ENCODE measurements at regions not wholly inside any gene's neighbourhood (a gene's known extent, or its start where the extent isn't known, plus 50 kb on each side); places are given as distances from the start of the nearest gene placed in this dataset.
"Not testable (repeated sequence)": the region's sequence is repeated elsewhere in the genome, so short reads cannot be mapped to it uniquely, and the experiment has no call there.

DNA sequence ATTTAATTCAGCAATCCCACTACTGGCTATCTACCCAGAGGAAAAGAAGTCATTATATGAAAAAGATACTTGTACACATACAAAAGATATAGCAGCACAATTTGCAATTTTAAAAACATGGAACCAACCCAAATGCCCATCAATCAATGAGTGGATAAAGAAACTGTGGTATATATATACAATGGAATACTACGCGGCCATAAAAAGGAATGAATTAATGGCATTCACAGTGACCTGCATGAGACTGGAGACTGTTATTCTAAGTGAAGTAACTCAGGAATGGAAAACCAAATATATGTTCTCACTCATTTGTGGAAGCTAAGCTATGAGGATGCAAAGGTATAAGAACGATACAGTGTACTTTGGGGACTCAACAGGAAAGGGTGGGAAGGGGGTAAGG lies 102.8 kb upstream of the KCNMA1 start:
- H3K4me3 ChIP-seq; H3K36me3 ChIP-seq; DNase-seq; H3K27me3 ChIP-seq (replicated peaks in 1 of 7); H3K4me1 ChIP-seq; H3K27ac ChIP-seq; intact Hi-C loops (cut with DNase I; ENCODE audit: low total_unique reads): not testable (repeated sequence)
- WGBS, 5 donors = 89 to 98% (median 94%) methylated on average over 3 of the region's 3 CpGs
- peaks cover 0 to 38% (median 20%) of the 10 kb centered on the region in 8 donors for H3K9me3 ChIP-seq

DNA sequence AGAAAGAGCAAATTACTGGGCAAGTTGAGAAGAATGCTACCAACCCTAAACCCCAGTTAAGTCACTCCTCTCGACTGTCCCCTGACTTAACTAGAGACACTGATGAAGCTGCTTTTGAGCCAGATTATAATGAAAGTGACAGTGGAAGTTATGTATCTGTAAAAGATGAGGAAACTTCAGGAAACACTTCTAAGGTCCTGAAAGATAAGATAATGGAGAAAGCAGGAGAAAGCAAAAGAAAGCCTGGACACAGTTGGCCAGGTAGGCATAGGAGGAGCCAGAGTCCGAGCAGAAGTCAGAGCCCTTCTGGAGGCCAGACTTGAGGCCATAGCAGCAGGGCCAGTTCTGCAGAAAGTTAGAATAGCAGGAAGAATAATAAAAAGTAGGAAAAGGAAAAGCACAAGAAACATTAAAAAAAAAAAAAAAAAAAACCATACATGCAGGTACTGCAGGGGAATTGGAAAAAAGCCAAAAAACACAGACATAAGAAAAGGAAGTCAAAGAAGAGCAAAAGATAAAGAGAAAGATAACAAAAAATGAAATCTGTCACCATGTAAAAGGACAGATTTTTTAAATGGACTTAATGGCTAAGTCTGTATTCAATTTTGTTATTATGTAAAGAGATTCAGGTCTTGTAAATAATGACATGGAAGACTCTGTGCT lies 101.0 kb upstream of the KCNMA1 start:
- Histone ChIP-seq H3K4me1 (no peaks in the 10 kb centered on the region), H3K36me3 (no peaks in the 10 kb centered on the region), H3K27me3 (replicated peaks in 1 of 7) (no peaks in the 10 kb centered on the region), H3K9me3 (peaks cover 0 to 38% (median 20%) of the 10 kb centered on the region in 8 donors), H3K4me3 (no peak overlapping the region), H3K27ac (no peak overlapping the region)
- 61 to 74% (median 68%) methylated on average over 2 of the region's 2 CpGs for WGBS, 5 donors
- TF ChIP-seq POLR2A (IDR thresholded peaks at IDR 0.05) = no peak
- no peak for TF ChIP-seq POLR2AphosphoS5 (IDR thresholded peaks at IDR 0.05)
- TF ChIP-seq, protein P1, sequence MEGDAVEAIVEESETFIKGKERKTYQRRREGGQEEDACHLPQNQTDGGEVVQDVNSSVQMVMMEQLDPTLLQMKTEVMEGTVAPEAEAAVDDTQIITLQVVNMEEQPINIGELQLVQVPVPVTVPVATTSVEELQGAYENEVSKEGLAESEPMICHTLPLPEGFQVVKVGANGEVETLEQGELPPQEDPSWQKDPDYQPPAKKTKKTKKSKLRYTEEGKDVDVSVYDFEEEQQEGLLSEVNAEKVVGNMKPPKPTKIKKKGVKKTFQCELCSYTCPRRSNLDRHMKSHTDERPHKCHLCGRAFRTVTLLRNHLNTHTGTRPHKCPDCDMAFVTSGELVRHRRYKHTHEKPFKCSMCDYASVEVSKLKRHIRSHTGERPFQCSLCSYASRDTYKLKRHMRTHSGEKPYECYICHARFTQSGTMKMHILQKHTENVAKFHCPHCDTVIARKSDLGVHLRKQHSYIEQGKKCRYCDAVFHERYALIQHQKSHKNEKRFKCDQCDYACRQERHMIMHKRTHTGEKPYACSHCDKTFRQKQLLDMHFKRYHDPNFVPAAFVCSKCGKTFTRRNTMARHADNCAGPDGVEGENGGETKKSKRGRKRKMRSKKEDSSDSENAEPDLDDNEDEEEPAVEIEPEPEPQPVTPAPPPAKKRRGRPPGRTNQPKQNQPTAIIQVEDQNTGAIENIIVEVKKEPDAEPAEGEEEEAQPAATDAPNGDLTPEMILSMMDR (IDR thresholded peaks at IDR 0.05 in 8 of 11, conservative IDR thresholded peaks at IDR 0.05 in 3 of 11) = no peak
- intact Hi-C loops (cut with DNase I; ENCODE audit: low total_unique reads) = no loop called here
- DNase-seq = no peak

DNA sequence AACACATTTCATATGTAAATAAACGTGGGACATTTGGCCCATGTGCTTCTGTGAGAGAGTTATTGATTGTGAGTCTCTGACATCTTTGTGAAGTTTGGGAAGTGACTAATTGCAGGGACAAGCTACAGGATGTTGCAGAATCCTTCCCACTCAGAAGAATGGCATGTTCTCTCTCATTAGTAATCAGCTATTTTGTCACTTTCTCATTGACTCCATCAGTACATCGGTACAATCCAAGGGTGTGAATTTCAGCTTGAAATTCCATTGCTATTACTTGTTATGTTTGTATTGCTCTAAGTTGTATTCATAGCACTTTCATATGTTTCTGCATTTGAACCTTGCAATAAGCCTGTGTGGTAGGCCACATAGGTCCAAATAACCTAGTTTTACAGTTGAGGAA lies 100.0 kb upstream of the KCNMA1 start:
- 75 to 87% (median 76%) methylated on average over 2 of the region's 2 CpGs for WGBS, 5 donors
- Histone ChIP-seq H3K9me3 (peaks cover 0 to 38% (median 20%) of the 10 kb centered on the region in 8 donors), H3K27ac (no peak overlapping the region), H3K4me1 (no peaks in the 10 kb centered on the region), H3K27me3 (replicated peaks in 1 of 7) (no peaks in the 10 kb centered on the region), H3K36me3 (no peaks in the 10 kb centered on the region), H3K4me3 (no peak overlapping the region)
- intact Hi-C loops (cut with DNase I; ENCODE audit: low total_unique reads) = no loop called here
- DNase-seq = no peak
- TF ChIP-seq POLR2AphosphoS5 (IDR thresholded peaks at IDR 0.05) (no peak), POLR2A (IDR thresholded peaks at IDR 0.05) (no peak)
- TF ChIP-seq, protein P1 (IDR thresholded peaks at IDR 0.05 in 8 of 11, conservative IDR thresholded peaks at IDR 0.05 in 3 of 11) = no peak

DNA sequence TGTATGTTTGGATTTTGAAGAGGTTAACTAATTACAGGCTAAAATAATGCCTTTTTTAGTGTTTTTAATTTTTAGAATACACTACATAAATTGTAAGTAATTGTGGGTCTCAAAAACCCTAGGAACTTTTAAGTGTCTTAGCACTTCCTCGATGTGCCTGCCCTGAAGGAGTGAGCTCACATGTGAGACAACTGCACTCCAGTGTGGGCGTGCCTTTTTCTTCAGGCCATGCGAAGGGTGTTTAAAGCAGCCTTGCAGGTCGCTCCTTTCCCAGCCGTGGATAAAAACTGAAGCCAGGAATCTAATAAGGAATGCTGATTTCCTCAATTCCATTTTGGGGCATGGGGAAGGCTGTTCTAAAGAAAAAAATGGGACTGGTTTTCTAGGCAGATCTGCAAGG lies 97.5 kb upstream of the KCNMA1 start:
- H3K4me3 ChIP-seq; H3K27ac ChIP-seq; H3K27me3 ChIP-seq (replicated peaks in 1 of 7); H3K36me3 ChIP-seq; intact Hi-C loops (cut with DNase I; ENCODE audit: low total_unique reads); DNase-seq; H3K4me1 ChIP-seq: not testable (repeated sequence)
- peaks cover 0 to 27% (median 16%) of the 10 kb centered on the region in 8 donors for H3K9me3 ChIP-seq
- WGBS, 5 donors = 58 to 70% (median 63%) methylated on average over 5 of the region's 5 CpGs

DNA sequence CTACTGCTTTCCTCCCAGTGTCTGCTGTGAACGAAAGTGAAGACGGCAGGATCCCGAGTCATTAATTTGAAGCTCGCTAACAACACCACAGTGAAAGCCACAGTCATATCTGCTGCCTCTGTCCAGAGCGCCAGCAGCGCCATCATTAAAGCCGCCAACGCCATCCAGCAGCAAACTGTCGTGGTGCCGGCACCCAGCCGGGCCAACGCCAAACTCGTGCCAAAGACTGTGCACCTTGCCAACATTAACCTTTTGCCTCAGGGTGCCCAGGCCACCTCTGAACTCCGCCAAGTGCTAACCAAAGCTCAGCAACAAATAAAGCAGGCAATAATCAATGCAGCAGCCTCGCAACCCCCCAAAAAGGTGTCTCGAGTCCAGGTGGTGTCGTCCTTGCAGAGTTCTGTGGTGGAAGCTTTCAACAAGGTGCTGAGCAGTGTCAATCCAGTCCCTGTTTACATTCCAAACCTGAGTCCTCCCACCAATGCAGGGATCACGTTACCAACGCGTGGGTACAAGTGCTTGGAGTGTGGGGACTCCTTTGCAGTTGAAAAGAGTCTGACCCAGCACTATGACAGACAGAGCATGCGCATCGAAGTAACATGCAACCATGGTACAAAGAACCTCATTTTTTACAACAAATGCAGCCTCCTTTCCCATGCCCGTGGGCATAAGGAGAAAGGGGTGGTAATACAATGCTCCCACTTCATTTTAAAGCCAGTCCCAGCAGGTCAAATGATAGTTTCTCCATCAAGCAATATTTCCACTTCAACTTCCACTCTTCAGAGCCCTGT lies 94.8 kb upstream of the KCNMA1 start:
- Histone ChIP-seq H3K27me3 (replicated peaks in 1 of 7) (peaks cover 0 to 7% (median 0%) of the 10 kb centered on the region in 7 donors), H3K27ac (no peak overlapping the region), H3K36me3 (no peaks in the 10 kb centered on the region), H3K9me3 (peaks cover 0 to 14% (median 9%) of the 10 kb centered on the region in 8 donors), H3K4me3 (no peak overlapping the region), H3K4me1 (no peaks in the 10 kb centered on the region)
- intact Hi-C loops (cut with DNase I; ENCODE audit: low total_unique reads) = no loop called here
- WGBS, 5 donors = 82 to 84% (median 83%) methylated on average over 21 to 23 of the region's 23 CpGs
- TF ChIP-seq, protein P1 (IDR thresholded peaks at IDR 0.05 in 8 of 11, conservative IDR thresholded peaks at IDR 0.05 in 3 of 11) = no peak
- TF ChIP-seq POLR2AphosphoS5 (IDR thresholded peaks at IDR 0.05) (no peak), POLR2A (IDR thresholded peaks at IDR 0.05) (no peak)
- DNase-seq = no peak
